Lower leg skin (tissue), 3 donors: ENCODE measurements at regions not wholly inside any gene's neighbourhood (a gene's known extent, or its start where the extent isn't known, plus 50 kb on each side); places are given as distances from the start of the nearest gene placed in this dataset.

Experiments
- POLR2A ChIP-seq, 2 donors: fragments of 450-650 bp; IDR thresholded peaks; one replicate each; pipeline ENCODE4 v1.6.1; 2016 to 2017; ENCODE audit warnings: antibody characterized with exemption in 2 of 2, mild to moderate bottlenecking in 1 of 2, moderate library complexity in 1 of 2
- TF ChIP-seq, protein P1 (sequence below), 3 donors: fragments of 450-650 bp; IDR thresholded peaks; one replicate each; pipeline ENCODE4 v1.5.1; 2016; ENCODE audit warnings: antibody characterized with exemption in 3 of 3, mild to moderate bottlenecking in 3 of 3, moderate library complexity in 2 of 3

DNA sequence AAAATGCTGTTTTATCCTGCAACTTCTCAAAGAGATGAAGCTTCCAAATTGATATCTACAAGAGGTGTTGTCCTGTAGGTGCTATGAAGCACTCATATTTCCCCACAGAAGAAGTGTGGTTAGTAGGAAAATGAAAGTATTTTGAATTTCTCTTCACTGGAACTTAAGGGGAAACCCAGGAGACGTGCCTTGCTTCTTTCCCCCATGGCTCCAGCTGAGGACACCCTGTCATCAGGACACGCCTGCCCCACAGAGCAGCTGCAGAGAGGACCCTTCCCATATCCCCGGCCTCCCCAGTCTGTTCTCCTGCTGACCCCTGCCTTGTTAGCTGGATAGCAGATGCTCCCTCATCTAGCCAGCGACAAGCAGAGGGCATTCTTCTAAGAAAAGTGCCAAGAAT is 371.3 kb downstream of the COG6 start:
- no peak for TF ChIP-seq POLR2A (IDR thresholded peaks at IDR 0.05)
- TF ChIP-seq, protein P1, sequence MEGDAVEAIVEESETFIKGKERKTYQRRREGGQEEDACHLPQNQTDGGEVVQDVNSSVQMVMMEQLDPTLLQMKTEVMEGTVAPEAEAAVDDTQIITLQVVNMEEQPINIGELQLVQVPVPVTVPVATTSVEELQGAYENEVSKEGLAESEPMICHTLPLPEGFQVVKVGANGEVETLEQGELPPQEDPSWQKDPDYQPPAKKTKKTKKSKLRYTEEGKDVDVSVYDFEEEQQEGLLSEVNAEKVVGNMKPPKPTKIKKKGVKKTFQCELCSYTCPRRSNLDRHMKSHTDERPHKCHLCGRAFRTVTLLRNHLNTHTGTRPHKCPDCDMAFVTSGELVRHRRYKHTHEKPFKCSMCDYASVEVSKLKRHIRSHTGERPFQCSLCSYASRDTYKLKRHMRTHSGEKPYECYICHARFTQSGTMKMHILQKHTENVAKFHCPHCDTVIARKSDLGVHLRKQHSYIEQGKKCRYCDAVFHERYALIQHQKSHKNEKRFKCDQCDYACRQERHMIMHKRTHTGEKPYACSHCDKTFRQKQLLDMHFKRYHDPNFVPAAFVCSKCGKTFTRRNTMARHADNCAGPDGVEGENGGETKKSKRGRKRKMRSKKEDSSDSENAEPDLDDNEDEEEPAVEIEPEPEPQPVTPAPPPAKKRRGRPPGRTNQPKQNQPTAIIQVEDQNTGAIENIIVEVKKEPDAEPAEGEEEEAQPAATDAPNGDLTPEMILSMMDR (IDR thresholded peaks at IDR 0.05), result no peak
